Activated naive CD4-positive, alpha-beta T cell treated with anti-CD3 and anti-CD28 coated beads for 36 hours (primary cell): ENCODE measurements at regions not wholly inside any gene's neighbourhood (a gene's known extent, or its start where the extent isn't known, plus 50 kb on each side); places are given as distances from the start of the nearest gene placed in this dataset.

ENCODE experiments used
- CTCF ChIA-PET: fragments of 350-600 bp; sonication (Branson Sonifier 250); formaldehyde crosslinking; loops from one replicate; lab custom pipeline; 2021; ENCODE audit warnings: antibody characterized with exemption; lab: Charles Lee
- DNase-seq: peaks from one replicate; pipeline ENCODE4 v3.0.0-alpha.2; 2020
- H3K27ac Mint-ChIP-seq: one replicate; pipeline ENCODE4 v1.8.0; 2021; ENCODE audit warnings: mild to moderate bottlenecking, mixed read lengths
- H3K27me3 Mint-ChIP-seq: one replicate; pipeline ENCODE4 v1.8.0; 2021; ENCODE audit warnings: low read depth, mixed read lengths
- H3K36me3 Mint-ChIP-seq: one replicate; pipeline ENCODE4 v1.8.0; 2021; ENCODE audit warnings: low read depth, mixed read lengths
- H3K4me1 Mint-ChIP-seq: one replicate; pipeline ENCODE4 v1.8.0; 2021; ENCODE audit warnings: low read depth, mixed read lengths
- H3K4me3 Mint-ChIP-seq: one replicate; pipeline ENCODE4 v1.8.0; 2021; ENCODE audit warnings: mild to moderate bottlenecking, moderate library complexity, mixed read lengths
- H3K9me3 Mint-ChIP-seq: one replicate; pipeline ENCODE4 v1.8.0; 2021; ENCODE audit warnings: mixed read lengths
- intact Hi-C: fragments of 100-400 bp; cut with micrococcal nuclease; formaldehyde crosslinking; loops from one replicate; pipeline ENCODE4 v1.15.1; 2023

DNA sequence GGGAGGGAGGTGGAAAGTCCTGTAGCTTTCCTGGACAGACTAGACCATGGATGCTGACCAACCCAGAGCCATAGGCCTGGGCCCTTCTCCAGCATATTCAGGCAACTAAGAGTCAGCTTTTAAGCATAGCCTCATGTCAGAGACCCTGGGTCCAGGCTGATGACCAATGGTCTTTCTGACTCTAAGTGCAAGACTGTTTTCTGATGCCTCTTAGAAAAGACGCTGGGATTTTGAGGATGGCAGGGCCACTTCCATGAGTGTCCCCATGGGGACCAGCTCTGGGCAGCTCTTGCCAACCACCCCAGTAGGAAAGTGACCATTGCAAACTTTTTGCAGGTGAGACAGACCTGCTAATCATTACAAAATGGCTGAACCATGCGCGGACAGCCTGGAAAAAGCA is 135.6 kb upstream of the KL start:
- H3K36me3 Mint-ChIP-seq: no peaks in the 10 kb centered on the region

DNA sequence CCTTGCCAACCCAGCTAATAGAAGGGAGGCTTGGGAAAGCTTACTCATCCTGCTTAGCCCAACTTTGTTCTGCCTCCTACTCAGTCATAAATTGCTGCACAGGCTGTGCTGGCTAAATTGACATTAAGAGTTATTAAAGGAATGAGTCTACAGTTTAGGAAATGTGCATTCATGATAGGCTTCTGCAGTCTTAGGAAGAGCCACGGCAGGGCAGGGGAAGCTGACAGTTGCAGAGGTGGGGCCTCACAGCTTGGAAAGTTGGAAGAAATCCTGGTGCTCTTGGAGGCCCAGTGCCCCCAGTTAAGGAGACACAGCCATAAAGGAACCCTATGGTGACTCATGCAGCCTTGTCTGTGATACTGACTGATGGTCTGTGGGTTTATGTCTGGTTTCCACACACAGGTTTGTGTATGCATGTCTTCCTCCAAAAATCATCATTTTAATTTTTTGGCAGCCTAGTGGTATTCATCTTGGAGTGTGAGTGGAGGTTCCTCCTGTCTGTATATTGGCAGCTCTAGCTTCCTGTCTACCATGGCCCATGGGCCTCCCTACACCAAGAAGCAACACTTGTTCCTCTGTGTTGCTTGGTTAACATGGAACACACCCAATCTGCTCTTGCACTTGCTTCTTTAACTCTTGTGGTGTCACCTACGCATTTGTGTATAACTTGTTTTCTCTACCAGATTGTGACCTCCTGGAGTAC is 135.0 kb upstream of the KL start:
- CTCF ChIA-PET: no interaction called here
- H3K4me1 Mint-ChIP-seq: no peaks in the 10 kb centered on the region
- H3K4me3 Mint-ChIP-seq: no peak overlapping the region
- intact Hi-C loops: no loop called here
- H3K9me3 Mint-ChIP-seq: no peaks in the 10 kb centered on the region
- no peaks in the 10 kb centered on the region for H3K27me3 Mint-ChIP-seq
- H3K36me3 Mint-ChIP-seq: no peaks in the 10 kb centered on the region
- H3K27ac Mint-ChIP-seq: no peak overlapping the region
- DNase-seq: no peak

More for the DNA sequence above, 135.6 kb upstream of the KL start:
- Mint-ChIP-seq H3K4me1 (no peaks in the 10 kb centered on the region), H3K9me3 (no peaks in the 10 kb centered on the region), H3K4me3 (no peak overlapping the region), H3K27ac (no peak overlapping the region), H3K27me3 (no peaks in the 10 kb centered on the region)
- intact Hi-C loops: no loop called here
- no peak for DNase-seq
- CTCF ChIA-PET: no interaction called here

DNA sequence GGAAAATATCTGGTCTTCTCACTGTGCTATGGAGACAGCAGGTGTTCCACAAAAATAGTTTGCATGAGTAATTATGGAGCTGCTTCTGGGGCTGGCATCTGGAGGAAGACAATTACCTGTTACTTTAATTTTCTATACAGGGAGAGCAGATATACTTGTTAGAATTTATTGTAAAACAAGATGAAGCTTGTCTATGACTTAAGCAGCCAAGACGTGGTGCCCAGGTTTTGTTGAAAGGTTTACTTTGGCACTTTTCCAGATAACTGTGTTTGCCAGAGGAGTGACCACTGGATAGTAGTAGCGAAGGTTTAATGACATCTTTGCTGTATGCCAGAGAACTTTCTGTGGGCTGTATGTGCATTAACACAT is 134.5 kb upstream of the KL start:
- H3K27ac Mint-ChIP-seq: no peak overlapping the region
- CTCF ChIA-PET: no interaction called here
- no peak overlapping the region for H3K4me3 Mint-ChIP-seq
- no peaks in the 10 kb centered on the region for H3K9me3 Mint-ChIP-seq
- no peaks in the 10 kb centered on the region for H3K27me3 Mint-ChIP-seq
- no peak for DNase-seq
- no peaks in the 10 kb centered on the region for H3K36me3 Mint-ChIP-seq
- intact Hi-C loops: no loop called here
- H3K4me1 Mint-ChIP-seq: no peaks in the 10 kb centered on the region

DNA sequence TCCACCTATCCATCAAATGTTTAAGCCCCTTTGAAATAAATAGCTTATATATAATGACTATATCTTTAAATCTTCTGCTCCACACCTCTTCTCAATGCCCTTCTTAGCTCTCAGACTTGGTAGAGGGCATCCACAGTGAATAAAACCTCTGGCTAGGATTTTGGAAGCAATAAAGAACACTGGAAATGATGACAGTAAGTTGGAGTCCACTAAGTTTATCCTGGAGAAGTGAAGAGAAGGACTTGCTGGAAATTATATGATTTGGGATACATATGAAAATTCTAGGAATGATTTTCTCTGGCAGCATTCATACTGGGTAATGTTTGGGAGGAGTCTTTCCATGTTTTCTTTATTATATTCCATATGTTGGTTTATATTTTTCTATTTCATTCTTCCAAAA is 133.5 kb upstream of the KL start:
- Mint-ChIP-seq H3K4me3 (no peak overlapping the region), H3K4me1 (no peaks in the 10 kb centered on the region), H3K27ac (no peak overlapping the region), H3K27me3 (no peaks in the 10 kb centered on the region), H3K9me3 (peaks cover 2% of the 10 kb centered on the region), H3K36me3 (no peaks in the 10 kb centered on the region)
- intact Hi-C loops: no loop called here
- DNase-seq: no peak
- CTCF ChIA-PET: no interaction called here

DNA sequence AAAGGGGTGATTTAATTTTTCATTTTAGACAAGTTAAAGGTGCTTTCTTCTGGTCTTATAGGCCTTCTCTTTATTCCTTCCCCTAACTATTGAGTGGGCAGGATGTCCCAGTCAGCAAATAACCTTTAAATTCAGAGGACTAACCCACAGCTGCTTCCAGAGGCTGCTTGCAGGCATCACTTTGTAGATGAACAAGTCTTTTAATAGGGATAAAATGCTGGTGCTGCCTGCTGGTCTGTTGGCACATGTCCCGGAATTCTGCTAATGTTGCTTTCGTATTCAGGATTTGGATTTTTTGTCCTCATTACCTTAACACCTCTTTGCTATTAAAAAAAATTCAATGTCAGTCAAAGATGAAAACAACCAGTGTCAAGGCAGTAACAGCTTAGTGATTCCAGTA is 132.7 kb upstream of the KL start:
- H3K4me1 Mint-ChIP-seq: no peaks in the 10 kb centered on the region
- no peaks in the 10 kb centered on the region for H3K27me3 Mint-ChIP-seq
- intact Hi-C loops: no loop called here
- H3K9me3 Mint-ChIP-seq: peaks cover 5% of the 10 kb centered on the region
- CTCF ChIA-PET: no interaction called here
- H3K36me3 Mint-ChIP-seq: no peaks in the 10 kb centered on the region
- no peak for DNase-seq
- no peak overlapping the region for H3K27ac Mint-ChIP-seq
- H3K4me3 Mint-ChIP-seq: no peak overlapping the region

DNA sequence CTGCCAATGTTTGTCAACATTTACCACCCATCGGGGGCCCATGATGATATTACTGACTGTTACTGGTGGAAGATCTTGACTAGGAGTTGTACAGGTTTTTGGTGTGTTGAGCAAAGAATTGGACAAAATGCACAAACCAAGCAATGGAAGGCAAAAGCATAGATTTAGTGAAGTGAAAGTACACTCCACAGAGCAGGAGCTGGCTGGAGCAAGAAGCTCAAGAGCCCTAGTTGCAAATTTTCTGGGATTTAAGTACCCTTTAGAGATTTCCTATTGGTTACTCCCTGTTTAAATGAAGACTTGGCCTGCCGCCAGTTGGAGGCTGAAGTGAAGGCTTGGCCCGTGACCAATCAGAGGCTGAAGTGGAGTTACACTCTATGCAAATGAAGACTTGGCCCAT is 128.6 kb upstream of the KL start:
- H3K27me3 Mint-ChIP-seq: no peaks in the 10 kb centered on the region
- CTCF ChIA-PET: no interaction called here
- H3K4me3 Mint-ChIP-seq: no peak overlapping the region
- no peak for DNase-seq
- intact Hi-C loops: no loop called here
- no peaks in the 10 kb centered on the region for H3K4me1 Mint-ChIP-seq
- no peaks in the 10 kb centered on the region for H3K36me3 Mint-ChIP-seq
- no peak overlapping the region for H3K27ac Mint-ChIP-seq
- peaks cover 5% of the 10 kb centered on the region for H3K9me3 Mint-ChIP-seq

DNA sequence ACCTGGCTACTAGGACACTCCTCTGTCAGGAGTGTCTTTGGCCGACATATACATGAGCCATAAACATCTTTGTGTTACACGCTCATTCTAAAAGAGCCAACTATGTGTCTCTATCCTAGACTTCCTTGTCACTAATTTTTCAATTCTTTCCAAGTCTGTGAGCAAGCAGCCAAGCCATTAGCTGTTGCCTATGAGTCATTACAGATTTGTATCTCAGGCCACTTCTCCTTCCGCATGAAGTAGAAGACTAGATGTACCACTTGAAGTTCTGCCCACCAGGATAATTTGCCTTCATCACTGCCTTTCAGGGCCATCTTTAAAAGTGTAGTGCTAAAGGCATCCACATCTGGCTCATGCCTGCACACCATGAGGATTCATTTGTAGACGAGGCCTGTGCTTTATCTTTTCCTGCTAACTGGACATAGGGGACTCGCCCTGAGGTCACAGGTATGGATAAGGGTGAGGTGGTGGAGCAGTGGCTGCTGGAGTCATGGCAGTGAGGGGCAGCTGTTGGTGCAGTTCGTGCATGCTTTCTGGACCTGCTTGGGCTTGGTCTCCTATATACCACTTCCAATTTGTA is 126.1 kb upstream of the KL start:
- no peaks in the 10 kb centered on the region for H3K27me3 Mint-ChIP-seq
- H3K9me3 Mint-ChIP-seq: peaks cover 5% of the 10 kb centered on the region
- no peaks in the 10 kb centered on the region for H3K36me3 Mint-ChIP-seq
- intact Hi-C loops: no loop called here
- CTCF ChIA-PET: no interaction called here
- no peak overlapping the region for H3K27ac Mint-ChIP-seq
- no peak overlapping the region for H3K4me3 Mint-ChIP-seq
- DNase-seq: no peak
- H3K4me1 Mint-ChIP-seq: no peaks in the 10 kb centered on the region

DNA sequence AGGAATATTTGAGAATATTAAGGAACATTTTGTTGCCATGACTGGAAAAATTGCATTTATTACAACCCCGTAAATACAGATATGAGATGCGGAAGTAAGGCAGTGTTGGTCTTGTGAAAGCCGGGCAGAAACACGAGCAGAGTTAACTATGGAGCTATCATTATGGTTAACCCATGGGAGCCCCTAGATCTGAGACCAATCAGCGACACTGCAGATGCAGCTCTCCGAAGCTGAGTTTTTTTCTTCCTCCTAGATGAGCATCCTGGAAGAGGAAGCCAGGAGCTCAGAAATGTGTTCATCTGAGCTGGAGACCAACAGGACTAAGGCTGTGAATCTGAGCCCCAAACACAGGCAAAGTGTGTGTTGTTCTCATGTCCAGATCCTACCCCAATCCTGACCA is 123.0 kb upstream of the KL start:
- DNase-seq: no peak
- H3K27me3 Mint-ChIP-seq: no peaks in the 10 kb centered on the region
- H3K27ac Mint-ChIP-seq: no peak overlapping the region
- H3K4me3 Mint-ChIP-seq: no peak overlapping the region
- H3K36me3 Mint-ChIP-seq: no peaks in the 10 kb centered on the region
- CTCF ChIA-PET: no interaction called here
- intact Hi-C loops: no loop called here
- H3K9me3 Mint-ChIP-seq: no peaks in the 10 kb centered on the region
- H3K4me1 Mint-ChIP-seq: no peaks in the 10 kb centered on the region

DNA sequence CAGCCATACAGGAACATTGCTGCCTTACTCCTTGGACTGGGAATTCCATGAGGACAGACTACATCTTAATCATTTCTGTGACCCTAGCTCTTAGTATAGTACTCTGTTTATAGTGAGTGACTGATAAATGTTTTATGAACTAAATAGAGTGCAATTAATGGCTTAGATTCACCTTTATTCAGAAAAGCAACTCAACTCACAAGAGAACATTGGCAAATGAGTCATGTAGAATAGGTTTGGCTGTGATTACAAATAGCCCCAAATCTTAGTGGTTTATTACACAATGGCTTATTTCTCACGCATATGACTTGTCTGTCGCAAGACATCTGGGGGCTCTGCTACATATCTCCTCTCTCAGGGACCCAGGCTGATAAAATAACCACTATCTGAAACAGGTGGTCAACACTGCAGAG is 121.6 kb upstream of the KL start:
- Mint-ChIP-seq H3K4me1 (no peaks in the 10 kb centered on the region), H3K4me3 (no peak overlapping the region), H3K27ac (no peak overlapping the region), H3K9me3 (no peaks in the 10 kb centered on the region), H3K36me3 (no peaks in the 10 kb centered on the region), H3K27me3 (no peaks in the 10 kb centered on the region)
- DNase-seq: no peak
- CTCF ChIA-PET: no interaction called here
- intact Hi-C loops: no loop called here

DNA sequence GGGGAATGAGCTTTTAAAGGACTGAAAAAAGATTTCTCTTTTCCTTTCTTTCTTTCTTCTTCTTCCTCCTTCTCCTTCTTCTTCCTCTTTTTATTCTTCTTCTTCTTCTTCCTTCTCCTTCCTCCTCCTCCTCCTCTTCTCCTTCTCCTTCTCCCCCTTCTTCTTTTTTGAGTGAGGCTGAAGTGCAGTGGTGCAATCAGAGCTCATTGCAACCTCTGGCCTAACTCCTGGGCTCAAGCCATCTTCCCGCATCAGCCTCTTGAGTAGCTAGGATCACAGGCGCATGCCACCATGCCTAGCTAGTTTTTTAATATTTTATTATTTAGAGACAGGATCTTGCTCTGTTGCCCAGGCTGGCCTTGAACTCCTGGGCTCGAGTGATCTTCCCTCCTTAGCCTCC is 120.9 kb upstream of the KL start:
- Mint-ChIP-seq H3K27ac (no peak overlapping the region), H3K36me3 (no peaks in the 10 kb centered on the region), H3K4me1 (no peaks in the 10 kb centered on the region), H3K27me3 (no peaks in the 10 kb centered on the region), H3K4me3 (no peak overlapping the region), H3K9me3 (no peaks in the 10 kb centered on the region)
- intact Hi-C loops: no loop called here
- CTCF ChIA-PET: no interaction called here
- no peak for DNase-seq

DNA sequence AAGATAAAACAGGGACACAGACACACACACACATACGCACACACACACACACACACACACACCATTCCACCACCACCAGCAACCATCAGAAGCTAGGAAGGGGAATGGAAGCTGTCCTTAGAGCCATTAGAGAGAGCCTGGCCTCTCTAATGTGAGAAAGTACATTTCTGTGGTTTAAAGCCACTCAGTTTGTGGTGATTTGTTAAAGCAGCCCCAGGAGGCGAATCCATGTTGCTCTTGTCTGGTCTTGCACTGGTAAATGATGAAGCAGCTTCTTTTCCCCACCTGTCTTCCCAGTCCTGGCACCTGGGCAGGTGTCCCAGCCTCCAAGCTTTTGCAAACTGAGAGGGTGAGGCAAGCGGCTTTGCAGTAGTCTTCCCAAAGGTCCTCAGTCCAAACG is 118.9 kb upstream of the KL start:
- Mint-ChIP-seq H3K27me3 (no peaks in the 10 kb centered on the region), H3K4me1 (no peaks in the 10 kb centered on the region), H3K9me3 (peaks cover 4% of the 10 kb centered on the region), H3K36me3 (no peaks in the 10 kb centered on the region), H3K4me3 (no peak overlapping the region), H3K27ac (no peak overlapping the region)
- intact Hi-C loops: no loop called here
- CTCF ChIA-PET: interaction anchor here (1.5 kb wide), 1 partner anchor 14 kb away, joined by 3 read pairs; no protein-coding TSS in a partner anchor
- DNase-seq: no peak

DNA sequence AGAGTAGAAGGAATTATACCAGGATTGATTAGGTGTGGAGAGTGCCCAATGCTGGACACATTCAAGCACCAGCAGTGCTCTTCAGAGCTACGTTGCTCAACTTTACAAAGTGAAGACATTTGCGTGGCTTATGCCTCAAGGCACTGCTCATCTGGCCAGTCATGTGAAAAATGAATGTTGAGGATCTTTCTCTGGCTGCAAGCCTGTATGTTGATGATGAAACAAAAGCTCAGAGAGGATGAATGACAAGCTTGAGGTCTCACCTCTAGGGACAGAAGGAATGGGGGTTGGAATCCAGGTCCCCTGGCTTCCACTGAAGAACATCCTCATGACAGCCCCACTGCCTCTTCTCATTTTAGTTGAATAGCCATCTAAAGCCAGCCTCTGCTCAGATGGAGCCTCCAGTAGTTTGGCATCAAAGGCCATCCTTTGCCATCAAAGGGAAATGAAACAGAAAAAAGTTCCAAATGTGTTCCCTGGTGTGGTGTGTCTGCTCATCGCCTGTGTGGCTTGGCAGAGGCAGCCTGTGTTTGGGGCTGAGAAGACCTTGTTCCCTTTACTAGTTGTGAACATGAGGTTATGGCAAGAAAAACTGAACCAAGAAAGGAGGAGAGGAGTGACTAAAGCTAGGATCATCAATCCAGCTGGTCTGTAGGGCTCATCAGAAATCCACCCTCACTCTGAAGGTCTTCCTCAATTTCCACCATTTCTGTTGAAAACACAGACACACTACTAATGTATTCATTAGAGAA is 114.0 kb upstream of the KL start:
- Mint-ChIP-seq H3K27ac (no peak overlapping the region), H3K36me3 (no peaks in the 10 kb centered on the region), H3K9me3 (peaks cover 4% of the 10 kb centered on the region), H3K27me3 (no peaks in the 10 kb centered on the region), H3K4me1 (peaks cover 29% of the 10 kb centered on the region), H3K4me3 (no peak overlapping the region)
- CTCF ChIA-PET: no interaction called here
- intact Hi-C loops: loop anchor here (10.0 kb wide), 1 partner anchor 823 kb away; no protein-coding TSS in a partner anchor
- DNase-seq: no peak

DNA sequence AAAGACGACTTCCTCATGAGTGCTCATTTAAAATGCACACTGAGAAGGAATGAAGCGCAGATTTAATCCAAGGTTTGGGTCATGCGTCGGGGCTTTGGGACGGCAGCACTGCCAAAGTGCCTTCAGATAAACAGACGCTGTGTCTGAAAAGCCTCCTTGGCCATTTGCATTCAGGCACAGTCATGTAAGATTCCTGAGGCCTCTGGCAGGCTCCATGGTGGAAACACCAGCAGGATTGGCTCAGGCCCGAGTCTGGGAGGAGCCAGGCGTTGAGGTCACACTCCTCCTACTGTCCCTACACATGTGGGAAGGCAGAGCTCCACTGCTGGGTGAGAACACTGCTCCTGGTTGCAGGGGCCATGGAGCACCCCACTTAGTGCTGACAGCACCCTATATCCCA is 113.3 kb upstream of the KL start:
- intact Hi-C loops: loop anchor here (10.0 kb wide), 1 partner anchor 822 kb away; no protein-coding TSS in a partner anchor
- Mint-ChIP-seq H3K36me3 (no peaks in the 10 kb centered on the region), H3K4me1 (peaks cover 29% of the 10 kb centered on the region), H3K27me3 (no peaks in the 10 kb centered on the region), H3K27ac (no peak overlapping the region), H3K4me3 (no peak overlapping the region), H3K9me3 (peaks cover 4% of the 10 kb centered on the region)
- CTCF ChIA-PET: no interaction called here
- DNase-seq: no peak
